ENCODE measurements at regions not wholly inside any gene's neighbourhood (a gene's known extent, or its start where the extent isn't known, plus 50 kb on each side); places are given as distances from the start of the nearest gene placed in this dataset.

DNA sequence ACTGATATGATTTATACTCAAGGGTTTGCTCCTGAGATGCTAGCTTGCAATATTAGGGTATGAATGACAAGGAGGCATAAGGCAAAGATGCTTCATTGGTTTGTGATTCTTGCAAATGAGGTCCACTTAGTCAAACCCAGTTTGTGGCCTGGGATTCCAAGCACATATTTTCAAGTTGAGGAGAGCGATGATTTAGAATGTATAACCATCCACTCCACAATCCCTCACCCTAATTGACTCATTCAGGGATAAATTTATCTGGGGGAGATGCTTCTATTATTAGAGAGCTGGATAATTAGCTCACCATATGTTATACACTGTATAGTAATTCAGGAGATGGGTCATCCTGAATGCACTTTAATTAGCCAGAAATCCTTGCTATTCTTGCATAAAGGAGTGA is 118.3 kb upstream of the PUDP start:
- no peaks in the 10 kb centered on the region for H3K27me3 ChIP-seq
- no peak overlapping the region for H3K27ac ChIP-seq
- no peak for DNase-seq
- no peak for TF ChIP-seq POLR2A (IDR thresholded peaks at IDR 0.05)
- TF ChIP-seq, protein P1, sequence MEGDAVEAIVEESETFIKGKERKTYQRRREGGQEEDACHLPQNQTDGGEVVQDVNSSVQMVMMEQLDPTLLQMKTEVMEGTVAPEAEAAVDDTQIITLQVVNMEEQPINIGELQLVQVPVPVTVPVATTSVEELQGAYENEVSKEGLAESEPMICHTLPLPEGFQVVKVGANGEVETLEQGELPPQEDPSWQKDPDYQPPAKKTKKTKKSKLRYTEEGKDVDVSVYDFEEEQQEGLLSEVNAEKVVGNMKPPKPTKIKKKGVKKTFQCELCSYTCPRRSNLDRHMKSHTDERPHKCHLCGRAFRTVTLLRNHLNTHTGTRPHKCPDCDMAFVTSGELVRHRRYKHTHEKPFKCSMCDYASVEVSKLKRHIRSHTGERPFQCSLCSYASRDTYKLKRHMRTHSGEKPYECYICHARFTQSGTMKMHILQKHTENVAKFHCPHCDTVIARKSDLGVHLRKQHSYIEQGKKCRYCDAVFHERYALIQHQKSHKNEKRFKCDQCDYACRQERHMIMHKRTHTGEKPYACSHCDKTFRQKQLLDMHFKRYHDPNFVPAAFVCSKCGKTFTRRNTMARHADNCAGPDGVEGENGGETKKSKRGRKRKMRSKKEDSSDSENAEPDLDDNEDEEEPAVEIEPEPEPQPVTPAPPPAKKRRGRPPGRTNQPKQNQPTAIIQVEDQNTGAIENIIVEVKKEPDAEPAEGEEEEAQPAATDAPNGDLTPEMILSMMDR (IDR thresholded peaks at IDR 0.05) = no peak
- H3K36me3 ChIP-seq = no peaks in the 10 kb centered on the region
- H3K4me3 ChIP-seq (replicated peaks in 1 of 3) = no peak overlapping the region
- 90% methylated on average over 1 of the region's 1 CpG; no CpG with 5 or more reads in 1 of the 2 donors for WGBS, 2 donors
- intact Hi-C loops (cut with DNase I) = no loop called here
- no peaks in the 10 kb centered on the region for H3K4me1 ChIP-seq
- H3K9me3 ChIP-seq = no peaks in the 10 kb centered on the region

DNA sequence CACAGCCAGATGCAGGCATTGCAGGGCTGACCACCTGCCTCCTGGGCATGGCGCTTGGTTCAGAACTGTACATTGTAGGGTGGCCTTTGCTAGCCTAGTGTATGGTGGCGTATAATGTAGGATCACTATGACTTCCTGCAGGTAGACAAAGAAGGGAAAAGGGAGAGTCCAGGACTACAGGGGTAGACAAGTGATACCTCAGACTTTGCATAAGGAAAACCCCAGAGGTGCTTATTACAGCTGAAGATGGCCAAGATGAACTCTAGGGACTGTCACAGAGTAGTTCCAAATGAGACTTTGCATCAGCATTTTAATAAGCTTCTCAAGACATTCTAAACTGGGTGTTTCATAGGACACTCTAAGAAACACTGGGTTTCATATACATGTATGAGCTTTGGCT is 116.4 kb upstream of the PUDP start:
- no peak overlapping the region for H3K27ac ChIP-seq
- TF ChIP-seq, protein P1 (IDR thresholded peaks at IDR 0.05) = no peak
- no peak for TF ChIP-seq POLR2A (IDR thresholded peaks at IDR 0.05)
- H3K9me3 ChIP-seq = no peaks in the 10 kb centered on the region
- H3K27me3 ChIP-seq = no peaks in the 10 kb centered on the region
- no peaks in the 10 kb centered on the region for H3K36me3 ChIP-seq
- no peak overlapping the region for H3K4me3 ChIP-seq (replicated peaks in 1 of 3)
- no peaks in the 10 kb centered on the region for H3K4me1 ChIP-seq
- DNase-seq = no peak
- WGBS, 2 donors = 96 to 100% methylated on average over 2 of the region's 2 CpGs
- intact Hi-C loops (cut with DNase I) = no loop called here

DNA sequence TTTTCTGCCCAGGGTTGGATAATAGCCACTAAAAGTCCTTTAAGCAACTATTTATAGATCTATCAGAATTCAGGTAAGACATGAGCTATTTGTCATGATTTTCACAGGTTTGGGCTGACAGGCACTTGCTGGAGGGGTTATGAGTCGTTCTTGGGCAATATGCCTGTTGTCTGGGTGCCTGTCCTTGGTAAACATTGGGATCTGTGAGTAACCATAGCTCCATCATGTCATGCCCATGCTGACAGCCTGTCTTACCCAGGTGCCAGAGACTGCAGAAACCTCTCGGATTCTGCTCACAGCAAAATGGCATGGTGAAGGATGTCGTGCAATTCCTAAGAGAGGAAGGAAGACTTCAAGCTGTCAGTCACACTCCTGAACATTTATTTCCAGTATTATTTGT is 116.0 kb upstream of the PUDP start:
- no peak for DNase-seq
- WGBS, 2 donors = 93 to 100% methylated on average over 2 to 3 of the region's 3 CpGs
- TF ChIP-seq, protein P1 (IDR thresholded peaks at IDR 0.05) = no peak
- no peak for TF ChIP-seq POLR2A (IDR thresholded peaks at IDR 0.05)
- Histone ChIP-seq H3K9me3 (no peaks in the 10 kb centered on the region), H3K36me3 (no peaks in the 10 kb centered on the region), H3K27ac (no peak overlapping the region), H3K4me3 (replicated peaks in 1 of 3) (no peak overlapping the region), H3K4me1 (no peaks in the 10 kb centered on the region), H3K27me3 (no peaks in the 10 kb centered on the region)
- intact Hi-C loops (cut with DNase I) = no loop called here

DNA sequence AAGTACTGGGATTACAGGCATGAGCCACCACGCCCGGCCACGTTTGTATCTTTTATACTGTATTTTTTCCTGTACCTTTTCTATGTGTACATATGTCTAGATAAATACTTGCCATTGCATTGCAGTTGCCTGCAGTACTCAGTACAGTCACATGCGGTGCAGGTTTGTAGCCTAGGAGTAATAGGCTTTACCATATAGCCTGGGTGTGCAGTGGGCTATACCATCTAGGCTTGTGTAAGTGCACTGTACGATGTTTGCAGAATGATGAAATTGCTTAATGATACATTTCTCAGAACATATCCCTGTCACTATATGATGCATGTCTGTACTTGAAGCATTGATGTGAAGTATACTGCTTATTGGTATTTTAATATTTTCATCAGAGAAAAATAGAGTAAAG is 115.4 kb upstream of the PUDP start:
- no peaks in the 10 kb centered on the region for H3K4me1 ChIP-seq
- H3K9me3 ChIP-seq = no peaks in the 10 kb centered on the region
- no peak for DNase-seq
- intact Hi-C loops (cut with DNase I) = no loop called here
- H3K4me3 ChIP-seq (replicated peaks in 1 of 3) = no peak overlapping the region
- 95 to 98% methylated on average over 5 of the region's 5 CpGs for WGBS, 2 donors
- H3K27ac ChIP-seq = no peak overlapping the region
- H3K36me3 ChIP-seq = no peaks in the 10 kb centered on the region
- no peaks in the 10 kb centered on the region for H3K27me3 ChIP-seq
- TF ChIP-seq POLR2A (IDR thresholded peaks at IDR 0.05) = no peak
- TF ChIP-seq, protein P1 (IDR thresholded peaks at IDR 0.05) = no peak

DNA sequence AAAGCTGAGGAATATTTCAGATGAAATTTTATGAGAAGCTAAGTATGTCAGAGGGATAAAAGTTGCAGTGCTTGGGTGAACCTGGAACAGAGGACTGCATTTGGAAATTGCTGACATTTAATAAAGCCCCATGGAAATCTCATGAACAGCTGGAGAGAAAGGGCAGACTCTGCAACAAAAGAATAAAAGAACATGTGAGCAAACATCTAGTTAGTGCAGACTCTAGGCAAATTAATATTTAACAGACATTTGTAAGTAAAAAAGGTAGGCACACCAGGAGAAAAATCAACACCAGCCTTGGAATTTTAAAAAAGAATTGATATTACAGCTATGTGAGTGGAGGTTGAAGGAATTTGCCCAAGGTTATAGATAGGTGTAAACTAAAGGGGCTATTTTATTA is 114.6 kb upstream of the PUDP start:
- Histone ChIP-seq H3K27me3 (no peaks in the 10 kb centered on the region), H3K36me3 (no peaks in the 10 kb centered on the region), H3K27ac (no peak overlapping the region), H3K4me3 (replicated peaks in 1 of 3) (no peak overlapping the region), H3K9me3 (no peaks in the 10 kb centered on the region), H3K4me1 (no peaks in the 10 kb centered on the region)
- TF ChIP-seq, protein P1 (IDR thresholded peaks at IDR 0.05) = no peak
- TF ChIP-seq POLR2A (IDR thresholded peaks at IDR 0.05) = no peak
- DNase-seq = no peak
- intact Hi-C loops (cut with DNase I) = no loop called here
